ENCODE measurements at regions not wholly inside any gene's neighbourhood (a gene's known extent, or its start where the extent isn't known, plus 50 kb on each side); places are given as distances from the start of the nearest gene placed in this dataset.

DNA sequence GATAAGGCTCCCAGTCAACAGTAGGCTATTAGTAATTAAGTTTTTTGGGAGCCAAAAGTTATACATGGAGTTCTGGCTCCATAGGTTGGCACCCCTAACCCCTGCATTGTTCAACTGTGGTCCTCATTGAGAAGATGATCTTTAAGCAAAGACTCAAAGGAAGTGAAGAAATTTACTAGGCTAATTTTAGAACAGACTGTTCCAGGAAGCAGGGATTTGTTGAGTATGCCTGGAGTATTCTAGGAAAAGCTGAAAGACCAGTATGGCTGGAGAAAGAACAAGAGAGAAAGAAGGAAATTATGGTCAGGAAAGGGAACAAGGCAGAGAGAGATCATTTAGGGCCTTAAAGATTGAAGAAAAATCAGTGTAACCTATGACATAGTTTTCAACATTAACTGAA, 125.1 kb downstream of the PMAIP1 start:
- H3K36me3 ChIP-seq (ENCODE audit: control insufficient read depth in 2 of 4, insufficient read depth in 4 of 4, low read length in 3 of 4), result no peaks in the 10 kb centered on the region
- H3K9ac ChIP-seq (replicated peaks in 1 of 4; ENCODE audit: extremely low read depth in 1 of 4, low read depth in 3 of 4, low read length in 3 of 4), result no peak overlapping the region
- H3K4me2 ChIP-seq (ENCODE audit: insufficient read depth in 1 of 2, low read depth in 2 of 2, low read length in 2 of 2), result no peak overlapping the region
- H2BK120ac ChIP-seq (replicated peaks; ENCODE audit: low read depth, low read length), result no peak overlapping the region
- DNase-seq (ENCODE audit: low read depth in 1 of 2, low spot score in 2 of 2), result no peak
- H2BK15ac ChIP-seq (ENCODE audit: low read length), result no peak overlapping the region
- no peak overlapping the region for H2BK12ac ChIP-seq (ENCODE audit: low read depth, low read length)
- H3K27ac ChIP-seq (ENCODE audit: low read depth, low read length), result no peak overlapping the region
- H3K4me3 ChIP-seq (ENCODE audit: extremely low read depth in 1 of 4, insufficient read depth in 2 of 4, low read depth in 3 of 4, low read length in 4 of 4), result no peak overlapping the region
- ChIA-PET CTCF (ENCODE audit: partially characterized antibody) (no interaction called here), POLR2A (ENCODE audit: partially characterized antibody) (no interaction called here)
- no peak overlapping the region for H4K8ac ChIP-seq (ENCODE audit: extremely low read depth, insufficient read depth, low read length)
- H2AK5ac ChIP-seq (ENCODE audit: low read depth, low read length), result no peak overlapping the region
- H3K9me3 ChIP-seq (ENCODE audit: insufficient read depth in 2 of 2, low read depth in 1 of 2, low read length in 1 of 2), result no peaks in the 10 kb centered on the region
- no peaks in the 10 kb centered on the region for H4K20me1 ChIP-seq (replicated peaks in 1 of 2; ENCODE audit: control insufficient read depth in 1 of 2, insufficient read depth in 2 of 2, low read length in 2 of 2)
- H3K23me2 ChIP-seq (ENCODE audit: low read depth, low read length), result no peaks in the 10 kb centered on the region
- H3K18ac ChIP-seq (ENCODE audit: extremely low read depth, low read length), result no peak overlapping the region
- TF ChIP-seq TAF1 (IDR thresholded peaks at IDR 0.05; ENCODE audit: low read depth, low read length), result no peak
- no peak for TF ChIP-seq NANOG (IDR thresholded peaks at IDR 0.05; ENCODE audit: insufficient read depth, low read depth, low read length, poor library complexity, severe bottlenecking)
- TF ChIP-seq, protein P1, sequence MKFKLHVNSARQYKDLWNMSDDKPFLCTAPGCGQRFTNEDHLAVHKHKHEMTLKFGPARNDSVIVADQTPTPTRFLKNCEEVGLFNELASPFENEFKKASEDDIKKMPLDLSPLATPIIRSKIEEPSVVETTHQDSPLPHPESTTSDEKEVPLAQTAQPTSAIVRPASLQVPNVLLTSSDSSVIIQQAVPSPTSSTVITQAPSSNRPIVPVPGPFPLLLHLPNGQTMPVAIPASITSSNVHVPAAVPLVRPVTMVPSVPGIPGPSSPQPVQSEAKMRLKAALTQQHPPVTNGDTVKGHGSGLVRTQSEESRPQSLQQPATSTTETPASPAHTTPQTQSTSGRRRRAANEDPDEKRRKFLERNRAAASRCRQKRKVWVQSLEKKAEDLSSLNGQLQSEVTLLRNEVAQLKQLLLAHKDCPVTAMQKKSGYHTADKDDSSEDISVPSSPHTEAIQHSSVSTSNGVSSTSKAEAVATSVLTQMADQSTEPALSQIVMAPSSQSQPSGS (IDR thresholded peaks at IDR 0.05; ENCODE audit: low read length), result no peak
- TF ChIP-seq TEAD4 (IDR thresholded peaks at IDR 0.05; ENCODE audit: low read depth, low read length), result no peak
- no peak for TF ChIP-seq SRF (IDR thresholded peaks at IDR 0.05; ENCODE audit: low read depth, low read length)
- no peak for TF ChIP-seq RFX5 (IDR thresholded peaks at IDR 0.05; ENCODE audit: borderline replicate concordance, low read depth, low read length)
- no peak overlapping the region for H2BK20ac ChIP-seq (ENCODE audit: low read length)
- no peaks in the 10 kb centered on the region for H3K79me1 ChIP-seq (ENCODE audit: low read depth, low read length)
- no peak overlapping the region for H3K23ac ChIP-seq (ENCODE audit: insufficient read length)
- no peak overlapping the region for H2BK5ac ChIP-seq (ENCODE audit: low read depth, low read length)
- no peak overlapping the region for H3K14ac ChIP-seq (ENCODE audit: insufficient read length)
- H4K91ac ChIP-seq (replicated peaks; ENCODE audit: insufficient read length, low read length), result no peak overlapping the region
- H3K79me2 ChIP-seq (ENCODE audit: control insufficient read depth in 1 of 2, insufficient read depth in 2 of 2, low read length in 2 of 2), result no peaks in the 10 kb centered on the region
- H3K56ac ChIP-seq (replicated peaks; ENCODE audit: insufficient read length, low read depth, low read length), result no peak overlapping the region
- peaks cover 0 to 7% (median 0%) of the 10 kb centered on the region in 4 experiments; a peak in 3 of 7 replicates for H3K4me1 ChIP-seq (replicated peaks in 1 of 4; ENCODE audit: control insufficient read depth in 3 of 4, insufficient read depth in 4 of 4, low read length in 3 of 4)
- H4K5ac ChIP-seq (ENCODE audit: insufficient read length, low read depth, low read length), result no peak overlapping the region
- FAIRE-seq, result no peak
- no peak overlapping the region for H3K4ac ChIP-seq (replicated peaks; ENCODE audit: insufficient read length, low read depth, low read length)
- peaks cover 0 to 1% (median 0%) of the 10 kb centered on the region in 4 experiments; a peak in 1 of 7 replicates for H3K27me3 ChIP-seq (replicated peaks in 1 of 4; ENCODE audit: control insufficient read depth in 3 of 4, extremely low read depth in 1 of 4, insufficient read depth in 3 of 4, low read length in 3 of 4)
- H2AFZ ChIP-seq (ENCODE audit: low read length), result no peak overlapping the region

Measured in H1 (cell line).